Activated CD4-positive, alpha-beta memory T cell treated with anti-CD3 and anti-CD28 coated beads for 36 hours (primary cell): ENCODE measurements at regions not wholly inside any gene's neighbourhood (a gene's known extent, or its start where the extent isn't known, plus 50 kb on each side); places are given as distances from the start of the nearest gene placed in this dataset.

Source experiments
- CTCF ChIA-PET: fragments of 350-600 bp; sonication (Branson Sonifier 250); formaldehyde crosslinking; loops from one replicate; lab custom pipeline; 2021; ENCODE audit warnings: antibody characterized with exemption, inconsistent platforms; lab: Charles Lee
- POLR2A ChIA-PET: fragments of 350-600 bp; sonication (Branson Sonifier 250); formaldehyde crosslinking; loops from one replicate; lab custom pipeline; 2021; ENCODE audit warnings: antibody characterized with exemption; lab: Charles Lee
- DNase-seq: peaks from one replicate; pipeline ENCODE4 v3.0.0-alpha.2; 2020
- H3K27ac Mint-ChIP-seq: one replicate; pipeline ENCODE4 v1.8.0; 2021; ENCODE audit warnings: mixed read lengths
- H3K27me3 Mint-ChIP-seq: one replicate; pipeline ENCODE4 v1.8.0; 2021; ENCODE audit warnings: mixed read lengths
- H3K36me3 Mint-ChIP-seq: one replicate; pipeline ENCODE4 v1.8.0; 2021; ENCODE audit warnings: mixed read lengths
- H3K4me1 Mint-ChIP-seq: one replicate; pipeline ENCODE4 v1.8.0; 2021; ENCODE audit warnings: low read depth, mixed read lengths
- H3K4me3 Mint-ChIP-seq: one replicate; pipeline ENCODE4 v1.8.0; 2021; ENCODE audit warnings: mild to moderate bottlenecking, mixed read lengths
- H3K9me3 Mint-ChIP-seq: one replicate; pipeline ENCODE4 v1.8.0; 2021; ENCODE audit warnings: mixed read lengths
- intact Hi-C: fragments of 100-400 bp; cut with micrococcal nuclease; formaldehyde crosslinking; loops from one replicate; pipeline ENCODE4 v1.15.1; 2023

GRCh38 chr1:95407131-95407885 lies 173.3 kb downstream of the RWDD3 start:
- no peaks in the 10 kb centered on the region for H3K4me1 Mint-ChIP-seq
- no peaks in the 10 kb centered on the region for H3K36me3 Mint-ChIP-seq
- no peak overlapping the region for H3K27ac Mint-ChIP-seq
- H3K27me3 Mint-ChIP-seq: peaks cover 5% of the 10 kb centered on the region
- POLR2A ChIA-PET: no interaction called here
- H3K9me3 Mint-ChIP-seq: peaks cover 13% of the 10 kb centered on the region
- no peak overlapping the region for H3K4me3 Mint-ChIP-seq
- CTCF ChIA-PET: no interaction called here
- no peak for DNase-seq
- intact Hi-C loops: no loop called here

GRCh38 chr1:95407886-95408291 lies 173.9 kb downstream of the RWDD3 start:
- no peaks in the 10 kb centered on the region for H3K4me1 Mint-ChIP-seq
- H3K4me3 Mint-ChIP-seq: no peak overlapping the region
- intact Hi-C loops: no loop called here
- CTCF ChIA-PET: no interaction called here
- POLR2A ChIA-PET: no interaction called here
- H3K9me3 Mint-ChIP-seq: peaks cover 13% of the 10 kb centered on the region
- H3K27ac Mint-ChIP-seq: no peak overlapping the region
- no peaks in the 10 kb centered on the region for H3K36me3 Mint-ChIP-seq
- no peak for DNase-seq
- peaks cover 5% of the 10 kb centered on the region for H3K27me3 Mint-ChIP-seq

DNA sequence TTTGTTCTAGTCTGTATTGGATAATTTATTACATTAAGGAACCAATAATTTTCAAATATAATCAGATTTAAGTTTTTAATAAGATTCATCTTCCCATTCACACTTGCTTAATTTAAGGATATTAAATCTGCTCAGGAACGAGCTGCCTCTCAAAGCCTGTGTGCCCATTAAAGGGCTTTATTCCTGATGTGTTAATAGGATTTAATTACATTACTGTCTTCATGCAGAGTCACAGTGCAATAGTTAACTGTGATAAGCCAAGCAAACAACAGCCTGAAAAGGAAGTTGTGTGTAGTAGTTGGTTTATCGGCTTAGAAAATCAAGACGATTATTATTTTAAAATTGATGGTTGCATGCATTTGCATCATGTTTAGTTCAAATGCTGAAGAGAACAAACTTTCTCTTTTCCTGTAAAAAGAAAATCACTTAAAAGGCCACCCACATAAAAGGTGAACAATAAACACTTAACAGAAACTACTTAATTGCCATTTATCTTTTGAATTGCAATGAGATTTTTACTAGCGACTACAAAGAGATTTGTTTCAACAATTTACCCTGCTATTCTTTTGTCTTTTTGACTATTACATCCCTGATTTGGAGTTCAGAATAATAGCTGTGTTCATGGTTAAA lies 174.6 kb downstream of the RWDD3 start:
- POLR2A ChIA-PET: no interaction called here
- CTCF ChIA-PET: no interaction called here
- H3K36me3 Mint-ChIP-seq: no peaks in the 10 kb centered on the region
- H3K4me1 Mint-ChIP-seq: no peaks in the 10 kb centered on the region
- no peak overlapping the region for H3K27ac Mint-ChIP-seq
- no peak for DNase-seq
- peaks cover 5% of the 10 kb centered on the region for H3K27me3 Mint-ChIP-seq
- no peak overlapping the region for H3K4me3 Mint-ChIP-seq
- peaks cover 7% of the 10 kb centered on the region for H3K9me3 Mint-ChIP-seq
- intact Hi-C loops: no loop called here

- DNase-seq: no peak
- H3K4me3 Mint-ChIP-seq: no peak overlapping the region
- POLR2A ChIA-PET: no interaction called here
- H3K4me1 Mint-ChIP-seq: no peaks in the 10 kb centered on the region
- intact Hi-C loops: no loop called here
- no peaks in the 10 kb centered on the region for H3K36me3 Mint-ChIP-seq
- CTCF ChIA-PET: no interaction called here
- H3K9me3 Mint-ChIP-seq: peaks cover 6% of the 10 kb centered on the region
- peaks cover 5% of the 10 kb centered on the region for H3K27me3 Mint-ChIP-seq
- H3K27ac Mint-ChIP-seq: no peak overlapping the region
Measured at GRCh38 chr1:95409276-95409675, 175.3 kb downstream of the RWDD3 start.

GRCh38 chr1:95409901-95410300 lies 175.9 kb downstream of the RWDD3 start:
- no peaks in the 10 kb centered on the region for H3K4me1 Mint-ChIP-seq
- no peak overlapping the region for H3K4me3 Mint-ChIP-seq
- H3K36me3 Mint-ChIP-seq: no peaks in the 10 kb centered on the region
- POLR2A ChIA-PET: no interaction called here
- no peak overlapping the region for H3K27ac Mint-ChIP-seq
- peaks cover 2% of the 10 kb centered on the region for H3K9me3 Mint-ChIP-seq
- intact Hi-C loops: no loop called here
- H3K27me3 Mint-ChIP-seq: peaks cover 5% of the 10 kb centered on the region
- DNase-seq: no peak
- CTCF ChIA-PET: no interaction called here

GRCh38 chr1:95415146-95415545 lies 181.1 kb downstream of the RWDD3 start:
- Mint-ChIP-seq H3K4me3 (no peak overlapping the region), H3K36me3 (no peaks in the 10 kb centered on the region), H3K4me1 (no peaks in the 10 kb centered on the region), H3K27ac (no peak overlapping the region), H3K27me3 (no peaks in the 10 kb centered on the region), H3K9me3 (no peaks in the 10 kb centered on the region)
- DNase-seq: no peak
- POLR2A ChIA-PET: no interaction called here
- intact Hi-C loops: no loop called here
- CTCF ChIA-PET: no interaction called here

GRCh38 chr1:95426772-95427171 lies 192.8 kb downstream of the RWDD3 start:
- CTCF ChIA-PET: no interaction called here
- no peaks in the 10 kb centered on the region for H3K36me3 Mint-ChIP-seq
- no peak overlapping the region for H3K27ac Mint-ChIP-seq

DNA sequence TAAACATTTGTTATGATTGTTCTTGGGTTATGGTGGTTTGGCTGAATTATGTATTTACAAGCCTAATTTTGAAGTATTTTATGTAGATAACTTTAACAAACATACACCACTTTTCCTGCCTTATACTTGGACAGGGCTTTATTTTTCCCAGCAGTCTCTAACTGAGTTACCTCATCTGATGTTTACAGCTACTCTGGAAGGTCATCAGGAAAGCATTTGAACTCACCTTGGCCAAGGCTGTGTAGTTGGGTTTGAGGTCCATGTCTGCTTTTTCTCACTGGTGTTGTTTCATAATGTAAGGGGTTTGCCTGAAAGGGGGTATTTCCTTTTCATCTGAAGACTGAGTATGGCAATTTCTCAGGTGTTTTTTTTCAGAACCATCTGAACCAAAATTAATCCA lies 193.5 kb downstream of the RWDD3 start:
- Mint-ChIP-seq H3K27ac (no peak overlapping the region), H3K36me3 (no peaks in the 10 kb centered on the region), H3K27me3 (no peaks in the 10 kb centered on the region), H3K4me3 (no peak overlapping the region), H3K9me3 (no peaks in the 10 kb centered on the region), H3K4me1 (no peaks in the 10 kb centered on the region)
- ChIA-PET POLR2A (no interaction called here), CTCF (no interaction called here)
- DNase-seq: no peak
- intact Hi-C loops: no loop called here

More at GRCh38 chr1:95426772-95427171, 192.8 kb downstream of the RWDD3 start:
- no peak for DNase-seq
- Mint-ChIP-seq H3K9me3 (no peaks in the 10 kb centered on the region), H3K4me1 (no peaks in the 10 kb centered on the region), H3K27me3 (no peaks in the 10 kb centered on the region), H3K4me3 (no peak overlapping the region)
- intact Hi-C loops: no loop called here
- POLR2A ChIA-PET: no interaction called here

GRCh38 chr1:95431235-95431634 lies 197.2 kb downstream of the RWDD3 start:
- POLR2A ChIA-PET: no interaction called here
- Mint-ChIP-seq H3K4me3 (no peak overlapping the region), H3K4me1 (no peaks in the 10 kb centered on the region), H3K27ac (no peak overlapping the region), H3K9me3 (no peaks in the 10 kb centered on the region), H3K27me3 (no peaks in the 10 kb centered on the region), H3K36me3 (no peaks in the 10 kb centered on the region)
- CTCF ChIA-PET: no interaction called here
- intact Hi-C loops: no loop called here
- no peak for DNase-seq

GRCh38 chr1:95435611-95436010 lies 201.6 kb downstream of the RWDD3 start:
- intact Hi-C loops: no loop called here
- Mint-ChIP-seq H3K36me3 (no peaks in the 10 kb centered on the region), H3K9me3 (no peaks in the 10 kb centered on the region), H3K27ac (no peak overlapping the region), H3K27me3 (no peaks in the 10 kb centered on the region), H3K4me1 (no peaks in the 10 kb centered on the region), H3K4me3 (no peak overlapping the region)
- no peak for DNase-seq
- ChIA-PET POLR2A (no interaction called here), CTCF (no interaction called here)

- no peaks in the 10 kb centered on the region for H3K36me3 Mint-ChIP-seq
- intact Hi-C loops: no loop called here
- ChIA-PET CTCF (no interaction called here), POLR2A (no interaction called here)
- no peak overlapping the region for H3K4me3 Mint-ChIP-seq
- no peaks in the 10 kb centered on the region for H3K9me3 Mint-ChIP-seq
- H3K27me3 Mint-ChIP-seq: no peaks in the 10 kb centered on the region
- H3K27ac Mint-ChIP-seq: no peak overlapping the region
- no peak for DNase-seq
- H3K4me1 Mint-ChIP-seq: no peaks in the 10 kb centered on the region
Measured at GRCh38 chr1:95437011-95437410, 203.0 kb downstream of the RWDD3 start.

DNA sequence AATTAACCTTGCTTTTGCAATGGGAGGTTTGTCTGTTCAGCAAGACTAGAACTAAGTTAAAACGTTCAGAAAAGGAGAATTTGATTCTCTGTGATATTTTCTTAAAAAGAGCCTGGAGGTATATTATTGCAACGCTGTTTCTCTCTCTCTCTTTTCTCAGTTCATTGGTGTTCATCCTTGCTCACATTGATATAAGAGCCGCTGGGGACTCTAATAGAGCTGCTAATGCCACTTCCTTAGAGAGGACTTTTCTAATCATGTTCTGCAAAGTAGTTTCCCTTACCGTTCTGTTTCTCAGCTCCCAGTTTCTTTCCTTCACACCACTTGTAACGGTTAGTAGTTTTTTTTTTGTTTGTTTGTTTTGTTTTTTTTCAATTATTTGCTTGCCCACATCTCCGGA lies 203.8 kb downstream of the RWDD3 start:
- no peaks in the 10 kb centered on the region for H3K4me1 Mint-ChIP-seq
- no peak for DNase-seq
- CTCF ChIA-PET: no interaction called here

More for the DNA sequence above, 203.8 kb downstream of the RWDD3 start:
- POLR2A ChIA-PET: no interaction called here
- intact Hi-C loops: no loop called here
- Mint-ChIP-seq H3K27ac (no peak overlapping the region), H3K9me3 (no peaks in the 10 kb centered on the region), H3K27me3 (no peaks in the 10 kb centered on the region), H3K4me3 (no peak overlapping the region), H3K36me3 (no peaks in the 10 kb centered on the region)
